Neural cell (in vitro differentiated cells): ENCODE measurements at regions not wholly inside any gene's neighbourhood (a gene's known extent, or its start where the extent isn't known, plus 50 kb on each side); places are given as distances from the start of the nearest gene placed in this dataset.
"Not testable (repeated sequence)": the region's sequence is repeated elsewhere in the genome, so short reads cannot be mapped to it uniquely, and the experiment has no call there.

Source experiments
- H2AFZ ChIP-seq: fragments of 200-600, 300-800 bp; sonication (generic), shearing (Covaris generic); 2 replicates; pipeline ENCODE4 v1.6.0; 2014; ENCODE audit warnings: low read depth, mild to moderate bottlenecking, antibody characterized with exemption, low read length, moderate library complexity
- H3F3A ChIP-seq: fragments of 200-600 bp; shearing (Covaris generic); 2 replicates; pipeline ENCODE4 v1.6.1; 2016; ENCODE audit warnings: mild to moderate bottlenecking, moderate library complexity, mixed read lengths, antibody characterized with exemption, low read length; ENCODE audit not compliant: insufficient read depth, poor library complexity, severe bottlenecking
- H3K27ac ChIP-seq: fragments of 200-600, 300-800 bp; sonication (generic), shearing (Covaris generic); 2 replicates; pipeline ENCODE4 v1.5.1; 2014; ENCODE audit warnings: mild to moderate bottlenecking, low read length, moderate library complexity
- H3K27me3 ChIP-seq: fragments of 300-800, 200-600 bp; sonication (generic), shearing (Covaris generic); 2 replicates; pipeline ENCODE4 v1.6.0; 2014; ENCODE audit warnings: mild to moderate bottlenecking, low read depth, low read length, moderate library complexity; ENCODE audit not compliant: insufficient read depth
- H3K36me3 ChIP-seq: fragments of 300-800, 200-600 bp; sonication (generic), shearing (Covaris generic); 2 replicates; pipeline ENCODE4 v1.5.1; 2014; ENCODE audit warnings: mild to moderate bottlenecking, antibody characterized with exemption, low read length, moderate library complexity; ENCODE audit not compliant: insufficient read depth
- H3K4me2 ChIP-seq: fragments of 300-800, 200-600 bp; sonication (generic), shearing (Covaris generic); 2 replicates; pipeline ENCODE4 v1.6.0; 2014; ENCODE audit warnings: mild to moderate bottlenecking, low read length
- H3K4me3 ChIP-seq: fragments of 300-800, 200-600 bp; sonication (generic), shearing (Covaris generic); 2 replicates; pipeline ENCODE4 v1.5.1; 2014; ENCODE audit warnings: mild to moderate bottlenecking, low read length, moderate library complexity
- H3K79me2 ChIP-seq: fragments of 200-600 bp; shearing (Covaris generic); replicated peaks from 2 replicates; pipeline ENCODE4 v1.6.0; 2014; ENCODE audit warnings: mild to moderate bottlenecking, low read length, moderate library complexity; ENCODE audit not compliant: insufficient read depth
- H3K9ac ChIP-seq: fragments of 300-800, 200-600 bp; sonication (generic), shearing (Covaris generic); 2 replicates; pipeline ENCODE4 v1.6.1; 2016; ENCODE audit warnings: mild to moderate bottlenecking, low read length, mixed read lengths
- H3K9me2 ChIP-seq: fragments of 200-600 bp; shearing (Covaris generic); 2 replicates; pipeline ENCODE4 v1.6.1; 2016; ENCODE audit warnings: mild to moderate bottlenecking, low read length, mixed read lengths; ENCODE audit not compliant: insufficient read depth
- H3K9me3 ChIP-seq: fragments of 200-600, 300-800 bp; sonication (generic), shearing (Covaris generic); 2 replicates; pipeline ENCODE4 v1.6.1; 2016; ENCODE audit warnings: mild to moderate bottlenecking, mixed run types, low read length, moderate library complexity, mixed read lengths
- H4K20me1 ChIP-seq: fragments of 200-600 bp; shearing (Covaris generic); 2 replicates; pipeline ENCODE4 v1.6.1; 2016; ENCODE audit warnings: mild to moderate bottlenecking, mixed run types; ENCODE audit not compliant: insufficient read depth
- CTCF ChIP-seq: fragments of 450-650 bp; IDR thresholded peaks from 2 replicates; pipeline ENCODE4 v1.5.1; 2014; ENCODE audit warnings: antibody characterized with exemption, mild to moderate bottlenecking, moderate library complexity; ENCODE audit not compliant: poor library complexity, severe bottlenecking
- POLR2AphosphoS5 ChIP-seq: IDR thresholded peaks from 2 replicates; pipeline ENCODE4 v1.6.1; 2012
- REST ChIP-seq: IDR thresholded peaks from 2 replicates; pipeline ENCODE4 v1.6.1; 2012; ENCODE audit warnings: borderline replicate concordance
- TAF1 ChIP-seq: IDR thresholded peaks from 2 replicates; pipeline ENCODE4 v1.6.1; 2012; ENCODE audit warnings: low read depth

- no peaks in the 10 kb centered on the region for H3K9me2 ChIP-seq
- H2AFZ ChIP-seq: no peak overlapping the region
- H3K36me3 ChIP-seq: no peaks in the 10 kb centered on the region
- H3F3A ChIP-seq: no peaks in the 10 kb centered on the region
- H3K4me2 ChIP-seq: no peak overlapping the region
- no peak for TF ChIP-seq POLR2AphosphoS5
- no peak overlapping the region for H3K9ac ChIP-seq
- H4K20me1 ChIP-seq: no peaks in the 10 kb centered on the region
- H3K9me3 ChIP-seq: no peaks in the 10 kb centered on the region
- no peak overlapping the region for H3K27ac ChIP-seq
- H3K27me3 ChIP-seq: no peaks in the 10 kb centered on the region
- no peak overlapping the region for H3K4me3 ChIP-seq
- no peaks in the 10 kb centered on the region for H3K79me2 ChIP-seq
Measured at GRCh38 chr17:77841742-77842527, 116.6 kb upstream of the TNRC6C start.

- no peaks in the 10 kb centered on the region for H3K79me2 ChIP-seq
- H3K4me3 ChIP-seq: no peak overlapping the region
- no peaks in the 10 kb centered on the region for H3K27me3 ChIP-seq
- TF ChIP-seq CTCF: no peak
- TF ChIP-seq TAF1: no peak
- no peak for TF ChIP-seq POLR2AphosphoS5
- TF ChIP-seq REST: no peak
- no peaks in the 10 kb centered on the region for H3K9me3 ChIP-seq
- H2AFZ ChIP-seq: no peak overlapping the region
- no peaks in the 10 kb centered on the region for H3F3A ChIP-seq
- H3K27ac ChIP-seq: no peak overlapping the region
- no peak overlapping the region for H3K9ac ChIP-seq
- no peaks in the 10 kb centered on the region for H3K9me2 ChIP-seq
- no peaks in the 10 kb centered on the region for H4K20me1 ChIP-seq
- no peaks in the 10 kb centered on the region for H3K36me3 ChIP-seq
- H3K4me2 ChIP-seq: no peak overlapping the region
Measured at GRCh38 chr17:77842528-77843147, 115.9 kb upstream of the TNRC6C start.

GRCh38 chr17:77843255-77843895 lies 115.1 kb upstream of the TNRC6C start:
- H3K79me2 ChIP-seq, H3F3A ChIP-seq, H3K4me2 ChIP-seq, H3K36me3 ChIP-seq, H3K9me3 ChIP-seq, H3K27ac ChIP-seq, H3K4me3 ChIP-seq, H3K27me3 ChIP-seq, H4K20me1 ChIP-seq, H3K9ac ChIP-seq, H2AFZ ChIP-seq, H3K9me2 ChIP-seq: not testable (repeated sequence)
